ENCODE measurements at regions not wholly inside any gene's neighbourhood (a gene's known extent, or its start where the extent isn't known, plus 50 kb on each side); places are given as distances from the start of the nearest gene placed in this dataset.
"Not testable (repeated sequence)": the region's sequence is repeated elsewhere in the genome, so short reads cannot be mapped to it uniquely, and the experiment has no call there.

DNA sequence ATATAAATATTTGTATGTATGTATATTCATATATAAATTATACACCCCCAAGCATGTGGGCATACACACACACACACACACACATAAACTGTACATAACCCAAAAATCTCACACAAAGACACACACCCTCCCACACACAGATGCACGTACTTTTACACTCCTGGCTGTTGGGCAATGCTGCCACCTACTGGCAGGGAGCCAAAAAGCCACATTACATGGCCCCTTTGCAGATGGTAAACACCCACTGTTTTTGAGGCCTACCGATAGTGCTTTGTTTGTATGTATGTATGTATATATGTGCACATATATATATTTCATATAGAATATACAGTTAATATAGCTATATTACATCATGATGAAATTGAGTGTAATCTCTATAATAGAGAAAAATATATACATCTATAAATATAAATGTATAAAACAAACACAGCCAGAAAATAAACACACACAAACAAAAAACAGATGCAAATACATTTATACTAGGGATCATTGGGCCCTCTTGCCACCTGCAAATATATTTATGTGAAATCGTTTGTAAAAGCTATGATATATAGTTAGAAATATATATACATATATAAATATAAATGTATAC lies 120.1 kb upstream of the ACBD5 start:
- H3K9me3 ChIP-seq: no peaks in the 10 kb centered on the region
- no peak overlapping the region for H3K4me3 ChIP-seq
- no peaks in the 10 kb centered on the region for H3K4me1 ChIP-seq
- TF ChIP-seq, protein P1, sequence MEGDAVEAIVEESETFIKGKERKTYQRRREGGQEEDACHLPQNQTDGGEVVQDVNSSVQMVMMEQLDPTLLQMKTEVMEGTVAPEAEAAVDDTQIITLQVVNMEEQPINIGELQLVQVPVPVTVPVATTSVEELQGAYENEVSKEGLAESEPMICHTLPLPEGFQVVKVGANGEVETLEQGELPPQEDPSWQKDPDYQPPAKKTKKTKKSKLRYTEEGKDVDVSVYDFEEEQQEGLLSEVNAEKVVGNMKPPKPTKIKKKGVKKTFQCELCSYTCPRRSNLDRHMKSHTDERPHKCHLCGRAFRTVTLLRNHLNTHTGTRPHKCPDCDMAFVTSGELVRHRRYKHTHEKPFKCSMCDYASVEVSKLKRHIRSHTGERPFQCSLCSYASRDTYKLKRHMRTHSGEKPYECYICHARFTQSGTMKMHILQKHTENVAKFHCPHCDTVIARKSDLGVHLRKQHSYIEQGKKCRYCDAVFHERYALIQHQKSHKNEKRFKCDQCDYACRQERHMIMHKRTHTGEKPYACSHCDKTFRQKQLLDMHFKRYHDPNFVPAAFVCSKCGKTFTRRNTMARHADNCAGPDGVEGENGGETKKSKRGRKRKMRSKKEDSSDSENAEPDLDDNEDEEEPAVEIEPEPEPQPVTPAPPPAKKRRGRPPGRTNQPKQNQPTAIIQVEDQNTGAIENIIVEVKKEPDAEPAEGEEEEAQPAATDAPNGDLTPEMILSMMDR (IDR thresholded peaks at IDR 0.05): peak; percentile 39 to 87 (median 74)
- no peak for TF ChIP-seq POLR2A (IDR thresholded peaks at IDR 0.05)
- DNase-seq: no peak
- no peaks in the 10 kb centered on the region for H3K36me3 ChIP-seq
- WGBS, 2 donors: 5 to 8% methylated on average over 3 of the region's 3 CpGs
- no peak overlapping the region for H3K27ac ChIP-seq
- intact Hi-C loops (cut with DNase I): loop anchor here (10.0 kb wide), 1 partner anchor 136 kb away; no protein-coding TSS in a partner anchor
- no peaks in the 10 kb centered on the region for H3K27me3 ChIP-seq

DNA sequence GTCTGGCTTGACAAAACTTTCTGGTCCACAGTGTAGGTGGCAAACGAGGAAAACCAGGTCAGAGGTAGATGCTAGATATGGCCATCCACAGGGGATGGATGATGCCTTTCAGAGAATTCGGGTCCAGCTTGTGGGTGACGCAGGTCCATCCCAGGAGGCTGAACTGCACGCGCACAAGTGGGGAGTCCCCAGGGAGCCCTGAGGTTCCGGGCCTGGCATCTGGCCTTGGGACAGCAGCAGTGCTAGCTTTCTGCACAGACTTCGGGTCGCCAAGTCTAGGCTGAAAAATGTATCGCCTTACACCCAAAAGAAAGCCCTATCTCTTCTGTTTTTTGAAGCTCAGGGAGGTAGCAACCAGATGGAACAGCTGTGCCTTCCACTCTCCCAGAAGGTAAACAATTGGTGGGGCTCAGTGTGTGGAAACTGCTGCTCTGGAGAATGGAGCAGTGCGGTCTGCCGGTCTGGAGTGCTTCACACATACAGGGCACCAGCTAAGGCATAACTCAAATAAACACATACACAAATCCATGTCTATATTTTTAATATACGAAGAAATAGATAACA lies 119.3 kb upstream of the ACBD5 start:
- Histone ChIP-seq H3K4me1 (peaks cover 0 to under 1% (median 0%) of the 10 kb centered on the region in 3 donors), H3K27me3 (no peaks in the 10 kb centered on the region), H3K27ac (no peak overlapping the region), H3K36me3 (no peaks in the 10 kb centered on the region), H3K4me3 (no peak overlapping the region), H3K9me3 (no peaks in the 10 kb centered on the region)
- WGBS, 2 donors: 68 to 76% methylated on average over 11 to 12 of the region's 12 CpGs
- DNase-seq: no peak
- TF ChIP-seq, protein P1 (IDR thresholded peaks at IDR 0.05): no peak
- TF ChIP-seq POLR2A (IDR thresholded peaks at IDR 0.05): no peak
- intact Hi-C loops (cut with DNase I): loop anchor here (10.0 kb wide), 1 partner anchor 135 kb away; no protein-coding TSS in a partner anchor

DNA sequence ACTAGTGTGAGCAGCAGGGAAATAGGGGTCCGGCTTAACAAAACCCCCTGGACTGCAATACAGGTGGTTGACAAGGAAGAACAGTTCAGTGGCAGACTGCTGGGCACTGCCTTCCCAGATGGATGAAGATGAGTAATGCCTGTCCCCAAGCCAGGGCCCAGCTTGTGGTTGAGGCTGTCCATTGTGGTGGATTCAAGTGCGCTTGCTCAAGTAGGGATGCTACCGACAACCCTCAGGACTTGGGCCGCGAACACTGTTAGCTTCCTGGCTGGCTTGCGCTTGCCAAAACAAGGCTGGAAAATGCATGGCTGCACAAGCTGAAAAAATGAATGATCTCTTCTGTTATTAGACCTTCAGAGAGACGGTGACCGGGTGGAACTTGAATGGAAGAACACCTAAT lies 116.1 kb upstream of the ACBD5 start:
- Histone ChIP-seq H3K36me3 (no peaks in the 10 kb centered on the region), H3K27me3 (no peaks in the 10 kb centered on the region), H3K4me3 (no peak overlapping the region), H3K27ac (no peak overlapping the region), H3K9me3 (no peaks in the 10 kb centered on the region), H3K4me1 (peaks cover 0 to 13% (median 4%) of the 10 kb centered on the region in 3 donors)
- TF ChIP-seq POLR2A (IDR thresholded peaks at IDR 0.05): no peak
- TF ChIP-seq, protein P1 (IDR thresholded peaks at IDR 0.05): no peak
- 59 to 88% methylated on average over 3 to 8 of the region's 8 CpGs for WGBS, 2 donors
- no peak for DNase-seq
- intact Hi-C loops (cut with DNase I): no loop called here

DNA sequence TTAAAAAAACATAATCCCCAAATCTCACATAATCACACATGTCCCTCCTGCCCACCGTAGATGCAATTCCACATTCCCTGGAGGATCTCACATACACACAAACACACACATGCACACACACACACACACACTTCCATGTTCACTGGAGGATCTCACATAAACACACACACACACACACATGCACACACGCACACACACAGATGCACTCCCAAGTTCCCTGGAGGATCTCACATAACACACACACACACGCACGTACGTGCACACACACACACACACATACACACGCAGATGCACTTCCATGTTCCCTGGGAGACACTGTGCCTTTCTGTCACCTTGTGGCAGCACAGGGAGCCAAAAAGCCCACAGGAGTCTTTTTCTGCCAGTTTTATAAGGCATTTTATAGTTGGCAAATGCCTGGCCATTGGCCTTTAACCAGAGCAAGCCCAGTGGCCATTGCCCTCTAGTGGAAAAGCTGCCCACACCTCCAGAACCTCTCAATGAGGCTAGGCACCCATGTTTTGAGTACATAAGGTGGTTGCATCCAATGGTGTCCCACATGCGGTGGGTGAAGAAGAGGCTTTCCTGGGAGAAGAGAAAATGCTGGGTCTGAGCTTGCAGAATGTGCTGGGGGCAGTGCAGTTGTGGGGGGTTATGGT lies 115.4 kb upstream of the ACBD5 start:
- Histone ChIP-seq H3K36me3 (no peaks in the 10 kb centered on the region), H3K27me3 (no peaks in the 10 kb centered on the region), H3K4me1 (peaks cover 0 to 13% (median 4%) of the 10 kb centered on the region in 3 donors), H3K4me3 (no peak overlapping the region), H3K27ac (no peak overlapping the region), H3K9me3 (no peaks in the 10 kb centered on the region)
- 94 to 95% methylated on average over 6 to 7 of the region's 7 CpGs for WGBS, 2 donors
- DNase-seq: no peak
- intact Hi-C loops (cut with DNase I): no loop called here
- TF ChIP-seq, protein P1 (IDR thresholded peaks at IDR 0.05): no peak
- no peak for TF ChIP-seq POLR2A (IDR thresholded peaks at IDR 0.05)

DNA sequence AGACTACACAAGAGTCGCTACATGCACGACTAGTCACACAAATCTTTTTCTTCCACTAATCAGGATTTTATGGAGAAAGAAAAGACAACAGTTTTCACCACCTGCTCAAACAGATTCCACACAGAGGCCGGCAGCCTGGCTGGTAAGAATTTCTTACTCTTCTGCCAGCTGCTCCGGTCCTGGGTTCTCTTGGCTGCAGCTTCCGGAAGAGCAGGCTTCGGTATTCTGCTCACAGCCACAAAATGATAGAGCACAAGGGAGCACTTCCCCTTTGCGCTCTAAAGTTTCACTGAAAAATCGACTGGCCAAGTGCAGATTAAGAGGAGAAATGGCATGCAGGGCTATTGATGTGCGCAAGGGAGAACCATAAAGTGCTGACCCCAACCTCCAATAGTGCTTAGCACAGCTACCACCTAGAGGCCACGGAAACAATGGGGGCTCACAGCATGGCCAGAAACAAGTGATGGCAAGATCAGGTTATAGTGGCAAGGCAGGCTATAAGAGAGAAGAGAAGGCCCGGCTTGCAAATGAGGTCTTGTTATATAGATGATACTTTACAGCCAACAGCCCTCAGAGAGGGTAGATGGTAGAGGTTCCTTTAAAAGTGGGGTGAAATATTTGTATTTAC lies 114.2 kb upstream of the ACBD5 start:
- H3K27ac ChIP-seq; intact Hi-C loops (cut with DNase I); H3K9me3 ChIP-seq; DNase-seq; H3K27me3 ChIP-seq; H3K36me3 ChIP-seq: not testable (repeated sequence)
- H3K4me1 ChIP-seq: peaks cover 0 to 13% (median 4%) of the 10 kb centered on the region in 3 donors
- H3K4me3 ChIP-seq: peak overlapping the region in 1 of 4 donors; percentile 12
- WGBS, 2 donors: 19 to 20% methylated on average over 8 to 10 of the region's 11 CpGs

DNA sequence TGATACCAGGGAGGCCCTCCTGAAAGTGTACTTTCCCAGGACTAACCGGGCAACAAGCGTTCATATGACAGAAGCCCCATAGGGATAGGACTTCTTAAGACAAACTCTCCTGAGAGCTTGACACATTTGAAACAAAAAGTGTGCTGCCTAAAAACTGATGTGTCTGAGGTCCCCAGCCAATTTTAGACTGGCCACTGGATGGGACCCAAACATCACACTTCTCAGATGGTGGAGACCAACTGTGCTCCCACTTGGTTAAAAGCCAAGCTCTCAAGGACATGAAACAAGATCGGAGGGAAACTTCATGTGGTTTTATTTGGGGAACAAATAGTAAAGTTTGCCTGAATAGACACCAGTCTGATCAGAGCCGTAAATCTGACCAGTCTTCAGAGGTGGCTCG lies 113.5 kb upstream of the ACBD5 start:
- H3K36me3 ChIP-seq; H3K27ac ChIP-seq; DNase-seq; H3K9me3 ChIP-seq; intact Hi-C loops (cut with DNase I); H3K27me3 ChIP-seq; H3K4me3 ChIP-seq: not testable (repeated sequence)
- WGBS, 2 donors: 45 to 47% methylated on average over 3 to 5 of the region's 5 CpGs
- peaks cover 0 to 13% (median 4%) of the 10 kb centered on the region in 3 donors for H3K4me1 ChIP-seq

Measured in esophagus squamous epithelium (tissue), 5 donors.